RWPE2 (cell line): ENCODE measurements at regions not wholly inside any gene's neighbourhood (a gene's known extent, or its start where the extent isn't known, plus 50 kb on each side); places are given as distances from the start of the nearest gene placed in this dataset.

Experiments
- ATAC-seq: fragments of 200-7000 bp; cut with Tn5 transposase; 3 replicates; pipeline ENCODE4 v1.9.1; 2021; ENCODE audit warnings: low read depth
- DNase-seq: peaks from one replicate; pipeline ENCODE4 v3.0.0-alpha.2; 2020; ENCODE audit warnings: low spot score
- H3K27ac ChIP-seq: fragments of 450-650 bp; 2 replicates; pipeline ENCODE4 v1.5.1; 2017; ENCODE audit warnings: mild to moderate bottlenecking; ENCODE audit not compliant: poor library complexity, severe bottlenecking
- H3K27me3 ChIP-seq: fragments of 250-450 bp; sonication (Bioruptor Pico); 2 replicates; pipeline ENCODE4 v1.5.1; 2021; ENCODE audit warnings: mild to moderate bottlenecking, moderate library complexity; ENCODE audit not compliant: insufficient read depth, poor library complexity, severe bottlenecking
- H3K36me3 ChIP-seq: fragments of 250-450 bp; sonication (Bioruptor Pico); 2 replicates; pipeline ENCODE4 v1.5.1; 2020; ENCODE audit warnings: low read depth, mild to moderate bottlenecking, moderate library complexity
- H3K4me1 ChIP-seq: fragments of 250-450 bp; sonication (Bioruptor Pico); 2 replicates; pipeline ENCODE4 v1.5.1; 2021; ENCODE audit warnings: mild to moderate bottlenecking, moderate library complexity; ENCODE audit not compliant: insufficient read depth, poor library complexity, severe bottlenecking
- H3K4me3 ChIP-seq: fragments of 250-450 bp; sonication (Bioruptor Pico); 2 replicates; pipeline ENCODE4 v1.5.1; 2021; ENCODE audit warnings: mild to moderate bottlenecking, moderate library complexity; ENCODE audit not compliant: severe bottlenecking
- H3K9me3 ChIP-seq: fragments of 250-450 bp; sonication (Bioruptor Pico); 2 replicates; pipeline ENCODE4 v1.5.1; 2021; ENCODE audit warnings: mild to moderate bottlenecking, moderate library complexity; ENCODE audit not compliant: severe bottlenecking
- CTCF ChIP-seq: fragments of 450-650 bp; IDR thresholded peaks from one replicate; pipeline ENCODE4 v1.5.1; 2017; ENCODE audit warnings: mild to moderate bottlenecking, moderate library complexity; ENCODE audit not compliant: poor library complexity, severe bottlenecking

DNA sequence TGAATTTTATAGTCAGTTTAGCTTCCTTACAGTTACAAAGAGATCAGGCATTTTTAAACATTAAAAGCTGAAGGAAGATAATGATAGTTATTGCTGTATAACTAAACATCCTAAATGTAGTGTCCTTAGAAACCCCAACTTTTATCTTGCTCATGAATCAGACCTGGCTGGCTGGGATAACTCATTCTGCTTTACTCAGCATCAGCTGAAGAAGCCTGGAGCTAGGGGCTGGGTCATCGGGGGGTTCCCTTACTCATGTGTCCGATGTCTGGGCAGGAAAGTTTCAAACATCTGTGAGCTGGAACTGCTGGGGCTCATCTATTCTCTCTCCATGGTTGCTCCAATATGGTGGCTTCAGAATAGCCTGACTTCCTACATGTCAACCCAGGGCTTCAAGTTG, 113.9 kb downstream of the MTNR1A start:
- ATAC-seq (no peak), DNase-seq (no peak)
- Histone ChIP-seq H3K27ac (no peak overlapping the region), H3K9me3 (no peaks in the 10 kb centered on the region), H3K27me3 (no peaks in the 10 kb centered on the region), H3K4me3 (no peak overlapping the region), H3K4me1 (no peaks in the 10 kb centered on the region), H3K36me3 (no peaks in the 10 kb centered on the region)
- no peak for TF ChIP-seq CTCF

DNA sequence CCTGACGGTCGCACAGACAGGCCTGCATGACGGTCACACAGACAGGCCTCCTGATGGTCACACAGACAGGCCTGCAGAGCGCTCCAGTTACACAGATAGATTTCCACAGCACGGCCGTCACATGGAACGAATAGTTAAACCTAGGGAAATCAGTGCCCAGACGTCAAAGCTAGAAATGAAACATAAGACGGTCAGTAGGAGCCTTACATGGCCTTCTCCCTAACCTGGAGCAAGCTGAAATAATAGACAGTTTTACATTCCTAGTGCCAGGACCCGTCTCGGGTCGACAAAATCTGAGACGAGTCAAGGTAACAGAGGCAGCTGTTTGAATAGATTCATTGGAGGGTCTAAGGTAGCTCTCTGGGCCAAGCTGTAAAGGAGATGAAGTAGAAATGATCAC, 126.9 kb downstream of the MTNR1A start:
- TF ChIP-seq CTCF, result no peak
- Histone ChIP-seq H3K27ac (no peak overlapping the region), H3K9me3 (no peaks in the 10 kb centered on the region), H3K4me3 (no peak overlapping the region), H3K27me3 (no peaks in the 10 kb centered on the region), H3K4me1 (no peaks in the 10 kb centered on the region), H3K36me3 (no peaks in the 10 kb centered on the region)
- no peak for DNase-seq
- ATAC-seq, result no peak

GRCh38 chr4:186424745-186425144, 130.6 kb downstream of the MTNR1A start:
- no peaks in the 10 kb centered on the region for H3K36me3 ChIP-seq

DNA sequence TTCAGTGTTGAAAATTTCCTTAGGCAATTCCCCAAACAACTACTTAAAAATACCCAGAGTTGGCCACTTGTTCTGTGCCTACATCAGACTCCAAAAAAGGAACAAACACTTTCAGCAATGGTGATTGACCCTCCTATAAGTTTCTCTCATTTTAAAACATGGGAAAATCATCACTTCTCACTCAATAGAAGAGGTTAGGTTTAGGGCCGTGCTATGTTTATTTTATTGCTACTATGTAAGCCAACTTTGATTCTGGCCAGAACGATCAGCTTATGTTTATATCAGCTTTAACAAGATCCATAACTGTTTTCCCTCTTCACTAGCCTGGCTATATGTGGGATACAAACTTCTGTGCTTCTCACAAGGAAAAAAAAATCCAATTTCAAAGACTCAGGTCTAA, 133.1 kb downstream of the MTNR1A start:
- H3K4me1 ChIP-seq, result no peaks in the 10 kb centered on the region
- TF ChIP-seq CTCF, result no peak
- H3K4me3 ChIP-seq, result no peak overlapping the region
- ATAC-seq (no peak), DNase-seq (no peak)
- no peaks in the 10 kb centered on the region for H3K27me3 ChIP-seq
- H3K36me3 ChIP-seq, result no peaks in the 10 kb centered on the region
- no peak overlapping the region for H3K27ac ChIP-seq
- no peaks in the 10 kb centered on the region for H3K9me3 ChIP-seq

More at GRCh38 chr4:186424745-186425144, 130.6 kb downstream of the MTNR1A start:
- H3K4me3 ChIP-seq, result no peak overlapping the region
- H3K27ac ChIP-seq, result no peak overlapping the region
- DNase-seq (no peak), ATAC-seq (no peak)
- no peak for TF ChIP-seq CTCF
- H3K4me1 ChIP-seq, result no peaks in the 10 kb centered on the region
- H3K9me3 ChIP-seq, result no peaks in the 10 kb centered on the region
- H3K27me3 ChIP-seq, result no peaks in the 10 kb centered on the region

DNA sequence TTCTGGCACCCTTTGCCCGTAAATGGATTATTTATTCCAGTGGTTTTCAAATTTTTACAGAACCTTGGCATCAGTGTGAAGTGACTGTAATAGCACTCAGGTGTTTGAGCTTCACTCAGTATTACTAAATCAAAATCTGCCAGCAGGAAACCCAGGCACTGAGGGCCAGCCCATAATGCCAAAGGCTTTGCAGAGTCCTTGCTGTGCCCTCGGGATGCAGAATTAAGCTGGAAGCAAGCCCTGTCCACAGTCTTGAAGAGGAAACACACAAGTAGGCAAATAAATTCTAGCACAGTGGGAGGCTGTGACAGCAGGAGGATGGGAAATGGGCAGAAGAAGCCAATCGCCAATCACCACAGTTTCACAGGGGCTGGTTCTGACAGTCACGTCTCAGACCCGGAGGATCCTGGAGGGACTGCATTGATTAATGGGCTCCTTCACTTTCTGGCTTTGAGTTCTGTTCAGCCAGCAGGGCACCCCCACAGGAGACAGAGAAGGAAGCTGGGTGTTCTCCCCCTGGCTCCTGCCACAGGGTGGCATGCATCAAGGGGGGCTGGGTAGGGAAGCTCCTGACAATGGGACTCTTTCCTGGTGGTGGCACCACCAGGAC, 138.8 kb downstream of the MTNR1A start:
- no peak for TF ChIP-seq CTCF
- DNase-seq (no peak), ATAC-seq (no peak)
- no peaks in the 10 kb centered on the region for H3K27me3 ChIP-seq
- H3K27ac ChIP-seq, result no peak overlapping the region
- H3K4me1 ChIP-seq, result no peaks in the 10 kb centered on the region
- no peaks in the 10 kb centered on the region for H3K9me3 ChIP-seq
- no peaks in the 10 kb centered on the region for H3K36me3 ChIP-seq
- no peak overlapping the region for H3K4me3 ChIP-seq
